Panc1 (cell line): ENCODE measurements at regions not wholly inside any gene's neighbourhood (a gene's known extent, or its start where the extent isn't known, plus 50 kb on each side); places are given as distances from the start of the nearest gene placed in this dataset.

Experiments used
- ATAC-seq: fragments of 200-7000 bp; cut with Tn5 transposase; 2 replicates; pipeline ENCODE4 v1.9.1; 2020; ENCODE audit warnings: mild to moderate bottlenecking, moderate library complexity
- BruUV-seq: library from RNA; stranded (reverse); fragments of 400-500 nt; replicated peaks from 2 replicates; lab custom pipeline; 2021; lab: Mats Ljungman, UMichigan
- CTCF ChIA-PET: fragments of 300-600 bp; sonication (Branson Sonifier 250); formaldehyde crosslinking; loops from one replicate; lab custom pipeline; 2022; ENCODE audit warnings: antibody characterized with exemption; lab: Charles Lee
- POLR2A ChIA-PET: fragments of 300-600 bp; sonication (Branson Sonifier 250); formaldehyde crosslinking; loops from one replicate; lab custom pipeline; 2022; ENCODE audit warnings: antibody characterized with exemption; lab: Charles Lee
- DNase-seq: peaks from one replicate; pipeline ENCODE4 v3.0.0-alpha.2; 2010; ENCODE audit warnings: low read depth, low spot score
- H3K27ac ChIP-seq: 2 replicates; pipeline ENCODE4 v1.5.1; 2011; ENCODE audit warnings: mild to moderate bottlenecking, low read length, inconsistent platforms
- H3K27me3 ChIP-seq: fragments of 200-500 bp; sonication (Bioruptor generic); 2 replicates; pipeline ENCODE4 v1.6.0; 2014; ENCODE audit warnings: low read length, inconsistent platforms; ENCODE audit not compliant: control insufficient read depth, insufficient read depth
- H3K36me3 ChIP-seq: fragments of 200-500 bp; sonication (Bioruptor generic); 2 replicates; pipeline ENCODE4 v1.5.1; 2014; ENCODE audit warnings: inconsistent platforms, mild to moderate bottlenecking, low read length, moderate library complexity; ENCODE audit not compliant: control insufficient read depth, insufficient read depth
- H3K4me1 ChIP-seq: 2 replicates; pipeline ENCODE4 v1.5.1; 2011; ENCODE audit warnings: inconsistent platforms, mild to moderate bottlenecking, low read length, moderate library complexity; ENCODE audit not compliant: control insufficient read depth, insufficient read depth
- H3K4me3 ChIP-seq, 2 experiments: 2 replicates each; pipeline ENCODE4 v1.5.1; 2011 to 2012; ENCODE audit warnings: low read depth in 2 of 2, low read length in 2 of 2, mild to moderate bottlenecking in 2 of 2, inconsistent platforms in 1 of 2, moderate library complexity in 1 of 2
- H3K9me3 ChIP-seq: fragments of 200-500 bp; sonication (Bioruptor generic); 2 replicates; pipeline ENCODE4 v1.5.1; 2014; ENCODE audit warnings: low read depth, mild to moderate bottlenecking, inconsistent platforms, low read length, moderate library complexity; ENCODE audit not compliant: control insufficient read depth, insufficient read depth
- POLR2AphosphoS5 ChIP-seq: IDR thresholded peaks from 2 replicates; pipeline ENCODE4 v1.6.1; 2012; ENCODE audit warnings: mild to moderate bottlenecking, low read depth, low read length, moderate library complexity
- SIN3A ChIP-seq: IDR thresholded peaks from 2 replicates; pipeline ENCODE4 v1.6.1; 2012; ENCODE audit warnings: low read depth, mild to moderate bottlenecking, low read length, moderate library complexity, borderline replicate concordance; ENCODE audit not compliant: insufficient read depth
- TCF7L2 ChIP-seq: IDR thresholded peaks from 2 replicates; pipeline ENCODE4 v1.6.1; 2011; ENCODE audit warnings: mild to moderate bottlenecking, low read depth, low read length, inconsistent platforms
- in situ Hi-C: cut with HindIII; loops from 2 replicates; pipeline ENCODE4 v1.10.0; 2016; ENCODE audit warnings: low sequenced_read_pairs, low pct_unique_long_range_greater_than_20kb
- intact Hi-C: fragments of 100-400 bp; cut with micrococcal nuclease; formaldehyde crosslinking; loops from one replicate; pipeline ENCODE4 v1.10.0; 2022; ENCODE audit not compliant: unreplicated experiment
- TF ChIP-seq, protein P1 (sequence below): fragments of 450-650 bp; IDR thresholded peaks from 2 replicates; pipeline ENCODE4 v1.5.1; 2017; ENCODE audit warnings: mild to moderate bottlenecking
- TF ChIP-seq, protein P2 (sequence below), 2 experiments: IDR thresholded peaks; 2 replicates each; pipeline ENCODE4 v1.6.1; 2011 to 2012; ENCODE audit warnings: low read depth in 2 of 2, control low read depth in 1 of 2, low read length in 1 of 2, mild to moderate bottlenecking in 1 of 2, moderate library complexity in 1 of 2; ENCODE audit not compliant: insufficient read depth in 1 of 2

DNA sequence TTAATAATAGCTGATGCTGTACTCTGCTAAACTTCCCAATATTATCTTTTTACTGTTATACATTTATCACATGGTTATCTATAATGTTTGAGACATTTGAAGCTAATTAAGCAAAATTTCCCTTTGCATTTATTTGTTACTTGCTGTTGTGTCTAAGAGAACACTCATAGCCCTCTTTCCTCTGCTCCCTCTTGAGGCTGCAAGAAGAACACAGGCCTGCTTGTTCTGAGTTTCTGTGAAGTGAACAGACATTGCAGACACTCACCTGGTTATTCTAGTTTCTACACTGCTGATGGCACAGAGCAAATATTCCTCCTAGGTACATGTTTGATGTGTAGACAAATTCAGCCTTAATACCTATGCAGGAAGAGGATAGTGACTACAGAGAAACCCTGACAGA lies 367.8 kb downstream of the GASK1B start:
- no peak overlapping the region for H3K27ac ChIP-seq
- DNase-seq (no peak), ATAC-seq (no peak)
- no peaks in the 10 kb centered on the region for H3K36me3 ChIP-seq
- no peaks in the 10 kb centered on the region for H3K9me3 ChIP-seq
- no peaks in the 10 kb centered on the region for H3K4me1 ChIP-seq
- CTCF ChIA-PET, result no interaction called here
- intact Hi-C loops, result no loop called here
- H3K27me3 ChIP-seq, result no peaks in the 10 kb centered on the region
- TF ChIP-seq TCF7L2 (no peak), POLR2AphosphoS5 (no peak), SIN3A (no peak)
- TF ChIP-seq, protein P1, sequence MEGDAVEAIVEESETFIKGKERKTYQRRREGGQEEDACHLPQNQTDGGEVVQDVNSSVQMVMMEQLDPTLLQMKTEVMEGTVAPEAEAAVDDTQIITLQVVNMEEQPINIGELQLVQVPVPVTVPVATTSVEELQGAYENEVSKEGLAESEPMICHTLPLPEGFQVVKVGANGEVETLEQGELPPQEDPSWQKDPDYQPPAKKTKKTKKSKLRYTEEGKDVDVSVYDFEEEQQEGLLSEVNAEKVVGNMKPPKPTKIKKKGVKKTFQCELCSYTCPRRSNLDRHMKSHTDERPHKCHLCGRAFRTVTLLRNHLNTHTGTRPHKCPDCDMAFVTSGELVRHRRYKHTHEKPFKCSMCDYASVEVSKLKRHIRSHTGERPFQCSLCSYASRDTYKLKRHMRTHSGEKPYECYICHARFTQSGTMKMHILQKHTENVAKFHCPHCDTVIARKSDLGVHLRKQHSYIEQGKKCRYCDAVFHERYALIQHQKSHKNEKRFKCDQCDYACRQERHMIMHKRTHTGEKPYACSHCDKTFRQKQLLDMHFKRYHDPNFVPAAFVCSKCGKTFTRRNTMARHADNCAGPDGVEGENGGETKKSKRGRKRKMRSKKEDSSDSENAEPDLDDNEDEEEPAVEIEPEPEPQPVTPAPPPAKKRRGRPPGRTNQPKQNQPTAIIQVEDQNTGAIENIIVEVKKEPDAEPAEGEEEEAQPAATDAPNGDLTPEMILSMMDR, result no peak
- TF ChIP-seq, protein P2, sequence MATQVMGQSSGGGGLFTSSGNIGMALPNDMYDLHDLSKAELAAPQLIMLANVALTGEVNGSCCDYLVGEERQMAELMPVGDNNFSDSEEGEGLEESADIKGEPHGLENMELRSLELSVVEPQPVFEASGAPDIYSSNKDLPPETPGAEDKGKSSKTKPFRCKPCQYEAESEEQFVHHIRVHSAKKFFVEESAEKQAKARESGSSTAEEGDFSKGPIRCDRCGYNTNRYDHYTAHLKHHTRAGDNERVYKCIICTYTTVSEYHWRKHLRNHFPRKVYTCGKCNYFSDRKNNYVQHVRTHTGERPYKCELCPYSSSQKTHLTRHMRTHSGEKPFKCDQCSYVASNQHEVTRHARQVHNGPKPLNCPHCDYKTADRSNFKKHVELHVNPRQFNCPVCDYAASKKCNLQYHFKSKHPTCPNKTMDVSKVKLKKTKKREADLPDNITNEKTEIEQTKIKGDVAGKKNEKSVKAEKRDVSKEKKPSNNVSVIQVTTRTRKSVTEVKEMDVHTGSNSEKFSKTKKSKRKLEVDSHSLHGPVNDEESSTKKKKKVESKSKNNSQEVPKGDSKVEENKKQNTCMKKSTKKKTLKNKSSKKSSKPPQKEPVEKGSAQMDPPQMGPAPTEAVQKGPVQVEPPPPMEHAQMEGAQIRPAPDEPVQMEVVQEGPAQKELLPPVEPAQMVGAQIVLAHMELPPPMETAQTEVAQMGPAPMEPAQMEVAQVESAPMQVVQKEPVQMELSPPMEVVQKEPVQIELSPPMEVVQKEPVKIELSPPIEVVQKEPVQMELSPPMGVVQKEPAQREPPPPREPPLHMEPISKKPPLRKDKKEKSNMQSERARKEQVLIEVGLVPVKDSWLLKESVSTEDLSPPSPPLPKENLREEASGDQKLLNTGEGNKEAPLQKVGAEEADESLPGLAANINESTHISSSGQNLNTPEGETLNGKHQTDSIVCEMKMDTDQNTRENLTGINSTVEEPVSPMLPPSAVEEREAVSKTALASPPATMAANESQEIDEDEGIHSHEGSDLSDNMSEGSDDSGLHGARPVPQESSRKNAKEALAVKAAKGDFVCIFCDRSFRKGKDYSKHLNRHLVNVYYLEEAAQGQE (IDR thresholded peaks at IDR 0.05; ENCODE audit: insufficient read depth in 1 of 2, low read depth in 2 of 2, low read length in 1 of 2), result no peak
- POLR2A ChIA-PET, result no interaction called here
- no peak overlapping the region for H3K4me3 ChIP-seq
- in situ Hi-C loops, result no loop called here
- BruUV-seq, result no TSS peak

DNA sequence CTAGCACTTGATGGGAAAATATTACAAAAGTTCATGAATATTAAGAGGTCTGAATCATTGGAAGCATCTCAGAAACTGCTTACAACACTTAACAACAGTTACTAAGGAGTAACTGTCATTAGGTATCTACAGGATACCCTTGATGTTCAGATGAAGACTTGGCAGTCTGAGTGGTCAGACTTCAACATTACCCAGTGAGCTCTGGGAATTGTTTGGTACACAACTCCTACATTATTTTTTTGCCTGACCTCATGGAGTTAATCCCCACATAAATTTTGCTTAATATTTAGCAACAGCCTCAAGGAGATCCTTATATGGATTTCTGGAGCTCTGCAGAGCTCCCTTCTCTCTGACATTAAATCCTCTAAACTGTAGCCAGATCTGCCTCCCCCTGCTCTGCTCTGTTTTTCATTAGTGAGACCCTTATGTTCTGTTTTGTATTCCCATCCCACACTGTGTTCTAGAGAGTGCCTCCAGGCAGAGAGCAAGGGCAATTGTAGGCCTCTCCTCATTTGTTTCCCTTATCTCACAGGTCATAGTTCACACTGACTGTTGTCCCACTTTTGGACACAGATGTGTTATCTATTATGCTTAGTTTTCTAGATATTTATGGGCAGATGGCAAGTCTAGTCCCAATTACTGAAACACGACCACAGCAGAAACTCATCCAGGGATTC lies 368.8 kb downstream of the GASK1B start:
- Histone ChIP-seq H3K27me3 (no peaks in the 10 kb centered on the region), H3K4me3 (no peak overlapping the region), H3K36me3 (no peaks in the 10 kb centered on the region), H3K27ac (no peak overlapping the region), H3K9me3 (no peaks in the 10 kb centered on the region), H3K4me1 (no peaks in the 10 kb centered on the region)
- ChIA-PET CTCF (no interaction called here), POLR2A (no interaction called here)
- in situ Hi-C loops, result no loop called here
- intact Hi-C loops, result no loop called here
- BruUV-seq, result no TSS peak
- TF ChIP-seq, protein P1, result no peak
- TF ChIP-seq, protein P2 (IDR thresholded peaks at IDR 0.05; ENCODE audit: insufficient read depth in 1 of 2, low read depth in 2 of 2, low read length in 1 of 2), result no peak
- TF ChIP-seq SIN3A, result no peak
- DNase-seq (no peak), ATAC-seq (no peak)
